HG03175 (cell line): ENCODE measurements at regions not wholly inside any gene's neighbourhood (a gene's known extent, or its start where the extent isn't known, plus 50 kb on each side); places are given as distances from the start of the nearest gene placed in this dataset.
"Not testable (repeated sequence)": the region's sequence is repeated elsewhere in the genome, so short reads cannot be mapped to it uniquely, and the experiment has no call there.

Experiments used
- ATAC-seq: cut with Tn5 transposase; IDR thresholded peaks from one replicate; pipeline ENCODE4 v1.9.1; 2021; ENCODE audit warnings: mild to moderate bottlenecking, moderate library complexity; ENCODE audit not compliant: unreplicated experiment

DNA sequence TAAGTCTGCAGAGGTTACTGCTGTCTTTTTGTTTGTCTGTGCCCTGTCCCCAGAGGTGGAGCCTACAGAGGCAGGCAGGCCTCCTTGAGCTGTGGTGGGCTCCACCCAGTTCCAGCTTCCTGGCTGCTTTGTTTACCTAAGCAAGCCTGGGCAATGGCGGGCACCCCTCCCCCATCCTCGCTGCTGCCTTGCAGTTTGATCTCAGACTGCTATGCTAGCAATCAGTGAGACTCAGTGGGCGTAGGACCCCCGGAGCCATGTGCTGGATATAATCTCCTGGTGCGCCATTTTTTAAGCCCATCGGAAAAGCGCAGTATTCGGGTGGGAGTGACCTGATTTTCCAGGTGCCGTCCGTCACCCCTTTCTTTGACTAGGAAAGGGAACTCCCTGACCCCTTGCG is 1363.1 kb downstream of the HACE1 start:
- not testable (repeated sequence) for ATAC-seq

GRCh38 chr6:103456652-103457051 is 1403.1 kb downstream of the HACE1 start:
- no peak for ATAC-seq

DNA sequence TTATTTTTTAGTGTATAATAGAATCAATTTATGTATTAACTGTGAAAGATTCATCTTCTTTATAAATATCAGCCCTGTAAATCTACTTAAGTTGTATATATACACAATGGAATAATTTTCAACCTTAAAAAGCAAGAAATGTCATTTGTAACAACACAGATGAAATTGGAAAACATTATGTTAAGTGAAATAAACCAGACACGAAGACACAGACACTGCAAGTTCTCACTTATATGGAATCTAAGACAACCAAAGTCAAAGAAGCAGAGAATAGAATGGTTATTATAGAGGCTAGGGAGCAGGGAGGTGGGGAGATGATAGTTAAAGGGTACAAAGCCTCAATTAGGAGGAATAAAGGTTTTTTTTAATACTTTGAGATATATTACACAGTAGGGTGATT is 1404.4 kb downstream of the HACE1 start:
- no peak for ATAC-seq

- no peak for ATAC-seq
Measured at GRCh38 chr6:103409475-103409874, 1450.2 kb downstream of the HACE1 start.

DNA sequence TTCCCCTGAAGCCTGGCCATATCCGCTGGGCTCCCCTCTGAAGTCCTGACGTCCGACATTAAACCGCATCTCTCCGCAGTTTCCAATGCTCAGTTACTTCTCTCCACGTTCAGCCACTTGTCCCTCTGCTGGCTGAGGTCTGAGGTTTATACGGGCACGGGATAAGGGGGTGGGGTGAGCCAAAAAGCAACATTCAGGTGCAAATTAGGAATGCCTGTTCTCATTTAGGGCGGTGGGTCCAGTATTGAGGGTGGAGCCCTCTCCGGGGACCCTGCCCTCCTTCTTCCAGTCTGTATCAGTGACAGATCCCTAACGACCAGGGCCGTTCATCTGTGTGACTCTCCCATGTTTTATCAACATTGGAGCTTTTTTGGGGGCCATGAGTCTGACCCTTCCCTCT is 1454.4 kb downstream of the HACE1 start:
- no peak for ATAC-seq

- no peak for ATAC-seq
Measured at GRCh38 chr6:103404799-103405198, 1454.9 kb downstream of the HACE1 start.

DNA sequence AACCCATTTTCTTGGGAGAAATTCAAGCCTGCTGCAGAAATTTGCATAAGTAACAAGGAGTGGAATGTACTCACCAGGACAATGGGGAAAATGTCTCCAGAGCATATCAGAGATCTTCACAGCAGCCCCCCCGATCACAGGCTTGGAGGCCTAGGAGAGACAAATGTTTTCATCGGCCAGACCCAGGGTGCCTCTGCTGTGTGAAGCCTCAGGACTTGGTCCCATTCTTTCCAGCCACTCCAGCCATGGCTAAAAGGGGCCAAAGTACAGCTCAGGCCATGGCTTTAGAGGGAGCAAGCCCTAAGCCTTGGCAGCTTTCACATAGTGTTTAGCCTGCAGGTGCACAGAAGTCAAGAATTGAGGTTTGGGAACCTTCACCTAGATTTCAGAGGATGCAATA is 1463.0 kb downstream of the HACE1 start:
- ATAC-seq, result no peak

- ATAC-seq, result no peak
Measured at GRCh38 chr6:103379272-103379671, 1480.4 kb downstream of the HACE1 start.

DNA sequence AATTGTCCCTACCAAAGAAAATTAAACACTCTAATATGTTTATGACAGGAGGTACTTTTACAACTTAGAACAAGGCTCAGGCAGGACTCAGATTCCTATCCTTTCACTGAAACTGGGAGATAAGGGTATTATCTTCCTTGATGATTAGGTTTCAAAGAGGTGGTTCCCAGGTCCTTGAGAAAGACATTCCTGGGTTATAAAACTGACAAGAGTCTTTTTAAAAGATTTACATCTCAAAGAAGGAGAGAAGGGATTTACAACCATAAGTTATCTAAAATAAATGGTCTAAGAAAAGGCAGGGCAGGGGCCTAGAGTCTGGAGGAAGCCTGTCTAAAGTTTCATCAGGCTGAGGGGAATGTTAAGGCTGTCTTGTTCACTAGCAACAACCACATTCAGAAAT is 1492.5 kb downstream of the HACE1 start:
- no peak for ATAC-seq

GRCh38 chr6:103356531-103356930 is 1503.2 kb downstream of the HACE1 start:
- ATAC-seq, result no peak

DNA sequence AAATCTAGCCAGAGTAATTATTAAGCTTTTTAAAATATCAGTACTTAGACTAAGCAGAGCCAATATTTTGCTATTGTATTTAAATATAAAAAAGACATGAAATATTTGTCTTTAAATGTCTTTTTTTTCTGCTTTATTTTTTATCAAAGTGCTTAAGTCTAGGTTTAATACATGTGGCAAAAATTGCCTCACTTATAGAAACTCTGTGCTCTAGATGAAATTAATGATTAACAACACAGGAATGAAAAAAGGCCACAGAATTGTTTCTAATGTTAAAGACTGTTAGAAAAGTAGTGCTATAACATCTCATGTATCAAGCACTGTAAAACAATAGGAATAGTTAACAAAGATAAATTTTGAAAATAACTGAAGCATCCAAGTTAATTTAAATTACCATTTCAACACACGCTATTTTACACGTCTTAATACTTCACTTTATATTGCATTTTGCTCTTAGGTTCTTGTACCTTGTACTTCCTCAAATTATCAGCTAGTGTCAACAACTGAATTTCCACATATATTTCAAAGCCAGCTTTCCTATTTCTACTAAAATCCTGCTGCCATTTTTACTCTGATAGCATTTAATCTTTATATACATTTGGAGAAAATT is 1515.1 kb downstream of the HACE1 start:
- ATAC-seq, result no peak

GRCh38 chr6:103335412-103335811 is 1524.3 kb downstream of the HACE1 start:
- ATAC-seq, result no peak

DNA sequence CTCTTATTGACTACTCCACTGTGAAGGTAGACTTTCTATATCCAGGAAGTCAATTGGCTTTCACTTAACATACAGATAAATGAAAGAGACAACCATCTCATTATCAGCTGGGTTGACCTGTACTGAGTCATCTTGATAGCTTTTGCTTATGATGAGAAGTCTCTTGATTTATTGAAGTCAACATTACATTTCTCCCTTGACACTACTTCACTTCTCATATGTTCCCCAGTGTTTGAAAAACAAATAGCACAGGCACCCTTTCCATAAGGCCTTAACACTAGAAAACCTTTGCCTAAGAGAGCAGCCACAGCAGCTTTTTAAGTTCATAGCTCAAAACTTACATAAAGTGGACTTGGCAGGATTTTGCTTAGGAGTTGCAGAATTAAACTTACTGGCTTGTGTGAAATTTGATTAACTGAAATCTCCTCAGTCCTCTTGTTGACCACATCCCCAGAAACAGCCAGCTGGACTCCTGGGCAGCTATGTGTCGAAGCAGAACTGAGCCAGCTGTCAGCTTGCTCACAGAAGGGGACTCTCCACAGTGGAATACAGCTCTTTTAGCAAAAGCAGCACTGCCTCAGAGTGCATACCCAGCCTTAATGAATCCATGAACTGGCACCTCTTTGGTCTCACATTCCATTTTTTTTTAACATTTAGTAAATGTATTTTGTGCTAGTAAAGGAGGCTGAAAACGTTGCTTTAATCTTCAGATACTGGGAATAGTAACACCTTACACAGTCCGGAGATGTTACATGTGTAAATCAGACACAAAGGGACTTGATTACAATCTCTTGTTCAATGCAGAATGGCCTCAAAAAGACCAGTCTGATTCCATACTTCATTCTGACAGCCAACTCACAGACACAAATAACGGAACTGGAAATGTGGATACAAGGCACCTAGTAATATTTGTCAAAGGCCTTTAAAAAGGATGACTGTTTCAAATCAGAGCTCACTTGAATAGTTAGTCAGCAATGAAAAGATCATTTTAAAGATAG is 1532.7 kb downstream of the HACE1 start:
- ATAC-seq, result no peak

DNA sequence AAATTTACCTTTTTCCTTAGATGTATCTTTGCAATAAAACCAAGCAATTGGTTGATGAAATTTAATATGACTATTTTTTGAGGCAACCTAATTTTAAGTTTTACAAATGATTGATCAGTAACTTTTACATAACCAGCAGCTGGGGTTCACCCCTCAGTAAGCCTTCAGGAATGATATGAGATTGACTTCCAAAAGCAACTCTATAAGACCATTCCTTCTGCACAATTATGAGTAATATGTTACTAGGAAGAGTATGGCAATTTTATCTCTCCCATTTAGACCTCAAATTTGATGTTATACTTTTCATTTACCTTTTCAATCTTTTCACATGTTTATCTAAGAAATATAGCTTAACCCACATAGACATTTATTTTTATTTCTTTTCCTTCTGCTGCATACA is 1546.3 kb downstream of the HACE1 start:
- no peak for ATAC-seq

DNA sequence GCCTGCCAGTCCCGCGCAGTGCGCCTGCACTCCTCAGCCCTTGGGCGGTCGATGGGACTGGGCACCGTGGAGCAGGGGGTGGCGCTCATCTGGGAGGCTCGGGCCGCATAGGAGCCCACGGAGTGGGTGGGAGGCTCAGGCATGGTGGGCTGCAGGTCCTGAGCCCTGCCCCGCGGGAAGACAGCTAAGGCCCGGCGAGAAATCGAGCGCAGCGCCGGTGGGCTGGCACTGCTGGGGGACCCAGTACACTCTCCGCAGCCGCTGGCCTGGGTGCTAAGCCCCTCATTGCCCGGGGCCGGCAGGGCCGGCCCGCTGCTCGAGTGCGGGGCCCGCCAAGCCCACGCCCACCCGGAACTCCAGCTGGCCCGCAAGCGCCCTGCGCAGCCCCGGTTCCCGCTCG is 1565.3 kb downstream of the HACE1 start:
- ATAC-seq, result not testable (repeated sequence)

DNA sequence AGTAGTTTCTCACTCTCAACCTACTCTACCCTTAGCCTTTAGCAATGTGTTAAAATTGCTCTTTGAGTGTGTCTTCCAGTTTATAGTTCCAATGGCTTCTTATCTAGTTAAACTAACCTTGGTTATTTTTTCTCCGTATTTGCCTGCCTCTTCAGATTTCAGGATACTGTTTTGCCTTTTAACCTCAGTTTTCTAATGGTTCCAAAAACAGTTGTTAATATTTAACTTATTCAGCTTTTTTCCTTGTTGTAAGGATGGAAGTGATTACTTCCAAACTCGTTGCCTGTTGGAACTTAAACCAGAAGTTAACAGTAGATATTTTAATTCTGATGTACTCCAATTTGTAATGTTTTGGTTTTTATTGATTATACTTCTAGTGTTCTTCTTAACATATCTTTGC is 1574.9 kb downstream of the HACE1 start:
- no peak for ATAC-seq

DNA sequence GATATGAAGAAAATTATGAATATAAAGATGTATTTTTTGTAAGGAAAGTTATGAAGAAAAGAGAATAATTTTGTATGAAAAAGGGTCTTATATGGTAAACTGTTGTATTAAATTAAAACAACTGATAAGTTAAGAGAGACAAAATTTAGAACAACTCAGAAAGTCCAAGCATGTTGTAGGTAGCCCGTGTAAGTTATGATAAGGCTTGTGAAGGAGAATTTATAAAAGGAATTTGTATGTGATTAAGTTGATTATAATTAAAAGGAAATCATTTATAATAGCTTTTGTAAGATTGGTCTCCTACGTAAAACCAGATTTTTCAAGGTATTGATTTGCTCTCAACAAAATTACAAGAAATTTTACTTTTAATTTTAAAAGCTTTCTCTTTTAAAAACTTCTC is 1579.3 kb downstream of the HACE1 start:
- no peak for ATAC-seq

DNA sequence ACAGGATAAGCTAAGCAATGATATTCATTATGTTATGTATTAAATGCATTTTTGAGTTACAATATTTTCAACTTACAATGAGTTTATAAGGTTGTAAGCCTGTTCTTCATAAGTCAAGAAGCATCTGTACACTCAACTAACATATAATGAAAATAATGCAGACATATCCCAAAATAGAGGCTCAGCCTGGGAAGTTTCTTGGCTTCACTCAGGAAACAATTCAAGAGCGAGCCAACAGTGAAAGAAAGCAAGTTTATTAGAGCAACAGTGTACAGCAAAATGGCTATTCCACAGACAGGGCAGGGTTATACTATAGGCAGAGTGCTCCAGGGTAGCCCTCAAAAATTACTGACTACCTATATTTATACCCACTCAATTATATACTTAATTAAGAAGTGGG is 1581.8 kb downstream of the HACE1 start:
- no peak for ATAC-seq

- ATAC-seq, result no peak
Measured at GRCh38 chr6:103273048-103273447, 1586.7 kb downstream of the HACE1 start.

- ATAC-seq, result no peak
Measured at GRCh38 chr6:103269581-103269980, 1590.1 kb downstream of the HACE1 start.

DNA sequence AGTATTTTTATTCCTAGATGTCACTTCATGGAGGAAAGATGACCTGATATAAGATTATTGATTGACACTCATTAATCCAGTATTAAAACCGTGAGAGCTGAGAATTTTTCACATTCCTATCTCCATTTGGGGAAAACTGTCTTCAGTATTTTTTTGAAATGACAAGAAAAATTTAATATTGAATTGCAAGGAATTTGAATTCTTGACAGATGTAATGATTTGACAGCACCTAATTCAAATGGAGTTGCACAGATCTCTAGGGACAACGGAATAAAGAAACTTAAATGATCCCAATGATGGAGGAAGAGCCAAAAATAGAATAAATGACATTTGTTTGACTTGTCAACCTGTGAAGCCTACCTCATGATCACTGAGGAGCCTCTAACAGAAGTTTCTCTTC is 1591.4 kb downstream of the HACE1 start:
- ATAC-seq, result no peak

GRCh38 chr6:103264020-103264419 is 1595.7 kb downstream of the HACE1 start:
- no peak for ATAC-seq
